ENCODE measurements at regions not wholly inside any gene's neighbourhood (a gene's known extent, or its start where the extent isn't known, plus 50 kb on each side); places are given as distances from the start of the nearest gene placed in this dataset.

GRCh38 chrX:25650216-25650820 is 487.8 kb upstream of the MAGEB18 start:
- ATAC-seq (ENCODE audit: low FRiP score in 2 of 2) (no peak), DNase-seq (no peak)
- Histone ChIP-seq H3K27me3 (no peaks in the 10 kb centered on the region), H3K27ac (no peak overlapping the region), H3K4me3 (no peak overlapping the region), H3K4me1 (no peaks in the 10 kb centered on the region), H3K36me3 (no peaks in the 10 kb centered on the region), H3K9me3 (no peaks in the 10 kb centered on the region)
- no peak for TF ChIP-seq EP300 (IDR thresholded peaks at IDR 0.05)
- TF ChIP-seq POLR2A (IDR thresholded peaks at IDR 0.05), result no peak
- TF ChIP-seq, protein P1, sequence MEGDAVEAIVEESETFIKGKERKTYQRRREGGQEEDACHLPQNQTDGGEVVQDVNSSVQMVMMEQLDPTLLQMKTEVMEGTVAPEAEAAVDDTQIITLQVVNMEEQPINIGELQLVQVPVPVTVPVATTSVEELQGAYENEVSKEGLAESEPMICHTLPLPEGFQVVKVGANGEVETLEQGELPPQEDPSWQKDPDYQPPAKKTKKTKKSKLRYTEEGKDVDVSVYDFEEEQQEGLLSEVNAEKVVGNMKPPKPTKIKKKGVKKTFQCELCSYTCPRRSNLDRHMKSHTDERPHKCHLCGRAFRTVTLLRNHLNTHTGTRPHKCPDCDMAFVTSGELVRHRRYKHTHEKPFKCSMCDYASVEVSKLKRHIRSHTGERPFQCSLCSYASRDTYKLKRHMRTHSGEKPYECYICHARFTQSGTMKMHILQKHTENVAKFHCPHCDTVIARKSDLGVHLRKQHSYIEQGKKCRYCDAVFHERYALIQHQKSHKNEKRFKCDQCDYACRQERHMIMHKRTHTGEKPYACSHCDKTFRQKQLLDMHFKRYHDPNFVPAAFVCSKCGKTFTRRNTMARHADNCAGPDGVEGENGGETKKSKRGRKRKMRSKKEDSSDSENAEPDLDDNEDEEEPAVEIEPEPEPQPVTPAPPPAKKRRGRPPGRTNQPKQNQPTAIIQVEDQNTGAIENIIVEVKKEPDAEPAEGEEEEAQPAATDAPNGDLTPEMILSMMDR (IDR thresholded peaks at IDR 0.05), result no peak
- TF ChIP-seq POLR2AphosphoS5 (IDR thresholded peaks at IDR 0.05), result no peak
- WGBS, 2 donors, result 42 to 82% methylated on average over 5 of the region's 5 CpGs

DNA sequence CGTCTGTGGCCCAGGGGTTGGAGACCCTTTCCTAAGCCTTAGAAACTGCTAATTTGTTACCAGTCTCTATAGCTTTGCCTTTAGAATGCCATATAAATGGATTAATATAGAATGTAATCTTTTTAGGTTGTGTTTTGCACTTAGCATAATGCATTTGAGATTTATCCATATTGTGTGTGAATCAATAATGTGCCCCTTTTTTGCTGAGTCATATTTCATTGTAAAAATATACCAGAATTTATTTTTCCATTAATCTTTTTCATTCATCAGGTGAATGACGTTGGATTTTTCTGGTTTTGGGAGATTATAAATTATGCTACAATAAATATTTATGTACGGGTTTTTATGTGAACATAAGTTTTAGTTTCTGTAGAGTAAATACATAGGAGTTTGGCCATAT is 478.8 kb upstream of the MAGEB18 start:
- no peaks in the 10 kb centered on the region for H3K36me3 ChIP-seq
- no peaks in the 10 kb centered on the region for H3K9me3 ChIP-seq
- DNase-seq, result no peak
- no peaks in the 10 kb centered on the region for H3K4me1 ChIP-seq
- TF ChIP-seq, protein P1 (IDR thresholded peaks at IDR 0.05), result no peak
- no peak for TF ChIP-seq POLR2A (IDR thresholded peaks at IDR 0.05)
- no peak for TF ChIP-seq POLR2AphosphoS5 (IDR thresholded peaks at IDR 0.05)
- TF ChIP-seq EP300 (IDR thresholded peaks at IDR 0.05), result no peak
- H3K27ac ChIP-seq, result no peak overlapping the region
- no peak overlapping the region for H3K4me3 ChIP-seq
- WGBS, 2 donors, result 72 to 88% methylated on average over 3 of the region's 3 CpGs
- no peaks in the 10 kb centered on the region for H3K27me3 ChIP-seq
- no peak for ATAC-seq (ENCODE audit: low FRiP score in 2 of 2)

DNA sequence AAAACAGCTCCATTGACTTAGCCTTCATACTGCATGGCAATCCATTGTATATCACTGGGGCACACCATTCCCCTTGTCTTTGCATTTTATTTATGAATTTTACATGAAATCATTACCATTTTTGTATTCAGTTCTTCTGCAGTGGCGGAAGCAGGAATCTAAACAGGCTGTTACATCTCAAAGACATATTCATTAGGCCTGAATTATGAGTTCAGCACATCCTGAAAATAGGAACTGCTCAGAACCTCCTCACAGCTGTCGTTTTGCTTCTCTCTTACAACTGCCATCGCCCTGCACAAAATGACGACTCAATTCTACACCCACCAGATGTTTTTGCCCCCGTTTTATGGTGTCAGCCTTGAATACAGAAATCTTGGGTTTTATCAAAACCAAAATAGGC is 474.4 kb upstream of the MAGEB18 start:
- TF ChIP-seq, protein P1 (IDR thresholded peaks at IDR 0.05), result no peak
- no peak for TF ChIP-seq POLR2AphosphoS5 (IDR thresholded peaks at IDR 0.05)
- TF ChIP-seq POLR2A (IDR thresholded peaks at IDR 0.05), result no peak
- TF ChIP-seq EP300 (IDR thresholded peaks at IDR 0.05), result no peak

GRCh38 chrX:25665431-25665830 is 472.7 kb upstream of the MAGEB18 start:
- H3K4me1 ChIP-seq, result no peaks in the 10 kb centered on the region
- ATAC-seq (ENCODE audit: low FRiP score in 2 of 2) (no peak), DNase-seq (no peak)
- H3K4me3 ChIP-seq, result no peak overlapping the region
- H3K27me3 ChIP-seq, result no peaks in the 10 kb centered on the region
- H3K9me3 ChIP-seq, result no peaks in the 10 kb centered on the region
- H3K27ac ChIP-seq, result no peak overlapping the region
- 56 to 60% methylated on average over 4 of the region's 4 CpGs for WGBS, 2 donors
- H3K36me3 ChIP-seq, result no peaks in the 10 kb centered on the region
- no peak for TF ChIP-seq POLR2AphosphoS5 (IDR thresholded peaks at IDR 0.05)
- TF ChIP-seq, protein P1 (IDR thresholded peaks at IDR 0.05), result no peak
- TF ChIP-seq EP300 (IDR thresholded peaks at IDR 0.05), result no peak
- TF ChIP-seq POLR2A (IDR thresholded peaks at IDR 0.05), result no peak

More for the DNA sequence above, 474.4 kb upstream of the MAGEB18 start:
- H3K27me3 ChIP-seq, result no peaks in the 10 kb centered on the region
- ATAC-seq (ENCODE audit: low FRiP score in 2 of 2), result no peak
- WGBS, 2 donors, result 42 to 54% methylated on average over 5 of the region's 5 CpGs
- no peaks in the 10 kb centered on the region for H3K36me3 ChIP-seq
- H3K4me1 ChIP-seq, result no peaks in the 10 kb centered on the region
- no peaks in the 10 kb centered on the region for H3K9me3 ChIP-seq
- no peak for DNase-seq
- H3K27ac ChIP-seq, result no peak overlapping the region
- no peak overlapping the region for H3K4me3 ChIP-seq

- Histone ChIP-seq H3K36me3 (no peaks in the 10 kb centered on the region), H3K9me3 (no peaks in the 10 kb centered on the region), H3K27me3 (no peaks in the 10 kb centered on the region), H3K27ac (no peak overlapping the region), H3K4me1 (no peaks in the 10 kb centered on the region), H3K4me3 (no peak overlapping the region)
- 48 to 49% methylated on average over 2 of the region's 2 CpGs for WGBS, 2 donors
- ATAC-seq (ENCODE audit: low FRiP score in 2 of 2) (no peak), DNase-seq (no peak)
- TF ChIP-seq EP300 (IDR thresholded peaks at IDR 0.05) (no peak), POLR2A (IDR thresholded peaks at IDR 0.05) (no peak), POLR2AphosphoS5 (IDR thresholded peaks at IDR 0.05) (no peak)
- TF ChIP-seq, protein P1 (IDR thresholded peaks at IDR 0.05), result no peak
Observed at GRCh38 chrX:25667681-25668080, 470.5 kb upstream of the MAGEB18 start.

All from upper lobe of left lung (tissue), 6 donors.